Thyroid gland (tissue), 4 donors: ENCODE measurements at regions not wholly inside any gene's neighbourhood (a gene's known extent, or its start where the extent isn't known, plus 50 kb on each side); places are given as distances from the start of the nearest gene placed in this dataset.
A peak's percentile ranks its signal among the peaks of the same experiment; 100 is the strongest.

Experiments
- DNase-seq, 2 donors: peaks; one replicate each; pipeline ENCODE4 v3.0.0-alpha.2; 2019
- H3K27ac ChIP-seq, 3 donors: fragments of 200-600 bp; sonication (generic); 1 replicate in 2 of 3; 2 replicates in 1 of 3; pipeline ENCODE4 v1.5.1; 2016 to 2019; ENCODE audit warnings: mild to moderate bottlenecking in 1 of 3, moderate library complexity in 1 of 3
- H3K27me3 ChIP-seq: fragments of 200-600 bp; sonication (generic); one replicate; pipeline ENCODE4 v1.5.1; 2019
- H3K36me3 ChIP-seq, 2 donors: fragments of 200-600 bp; sonication (generic); one replicate each; pipeline ENCODE4 v1.5.1; 2016 to 2019
- H3K4me1 ChIP-seq, 2 donors: fragments of 200-600 bp; sonication (generic); one replicate each; pipeline ENCODE4 v1.5.1; 2017 to 2019
- H3K4me3 ChIP-seq, 3 donors: fragments of 200-600 bp; sonication (generic); replicated peaks in 1 of 3; 1 replicate in 2 of 3; 2 replicates in 1 of 3; pipeline ENCODE4 v1.5.1; 2016; ENCODE audit warnings: mild to moderate bottlenecking in 1 of 3
- H3K9me3 ChIP-seq: fragments of 200-600 bp; sonication (generic); one replicate; pipeline ENCODE4 v1.5.1; 2017
- POLR2A ChIP-seq, 2 donors: fragments of 450-650 bp; IDR thresholded peaks; one replicate each; pipeline ENCODE4 v1.6.1; 2017; ENCODE audit warnings: antibody characterized with exemption in 2 of 2, mild to moderate bottlenecking in 2 of 2, moderate library complexity in 1 of 2
- WGBS, 2 donors: methylation state at CpG; one replicate each; pipeline ENCODE4 v1.1.5; 2017; 5-methylcytosine and 5-hydroxymethylcytosine counted together
- intact Hi-C: fragments of 100-400 bp; cut with DNase I; formaldehyde crosslinking; loops from one replicate; pipeline ENCODE4 v1.15.1; 2023
- TF ChIP-seq, protein P1 (sequence below), 6 experiments: fragments of 200-600 bp in 3 of 6; fragments of 450-650 bp in 3 of 6; sonication (generic) in 3 of 6; IDR thresholded peaks; one replicate each; pipeline ENCODE4 v1.5.1; 2016 to 2019; ENCODE audit warnings: antibody characterized with exemption in 6 of 6, mild to moderate bottlenecking in 2 of 6, inconsistent platforms in 1 of 6, moderate library complexity in 1 of 6

- 80 to 85% methylated on average over 4 of the region's 4 CpGs for WGBS, 2 donors
- DNase-seq, result no peak
- Histone ChIP-seq H3K9me3 (no peaks in the 10 kb centered on the region), H3K27me3 (no peaks in the 10 kb centered on the region), H3K36me3 (no peaks in the 10 kb centered on the region), H3K4me3 (no peak overlapping the region), H3K27ac (no peak overlapping the region), H3K4me1 (no peaks in the 10 kb centered on the region)
- TF ChIP-seq POLR2A (IDR thresholded peaks at IDR 0.05), result no peak
- TF ChIP-seq, protein P1, sequence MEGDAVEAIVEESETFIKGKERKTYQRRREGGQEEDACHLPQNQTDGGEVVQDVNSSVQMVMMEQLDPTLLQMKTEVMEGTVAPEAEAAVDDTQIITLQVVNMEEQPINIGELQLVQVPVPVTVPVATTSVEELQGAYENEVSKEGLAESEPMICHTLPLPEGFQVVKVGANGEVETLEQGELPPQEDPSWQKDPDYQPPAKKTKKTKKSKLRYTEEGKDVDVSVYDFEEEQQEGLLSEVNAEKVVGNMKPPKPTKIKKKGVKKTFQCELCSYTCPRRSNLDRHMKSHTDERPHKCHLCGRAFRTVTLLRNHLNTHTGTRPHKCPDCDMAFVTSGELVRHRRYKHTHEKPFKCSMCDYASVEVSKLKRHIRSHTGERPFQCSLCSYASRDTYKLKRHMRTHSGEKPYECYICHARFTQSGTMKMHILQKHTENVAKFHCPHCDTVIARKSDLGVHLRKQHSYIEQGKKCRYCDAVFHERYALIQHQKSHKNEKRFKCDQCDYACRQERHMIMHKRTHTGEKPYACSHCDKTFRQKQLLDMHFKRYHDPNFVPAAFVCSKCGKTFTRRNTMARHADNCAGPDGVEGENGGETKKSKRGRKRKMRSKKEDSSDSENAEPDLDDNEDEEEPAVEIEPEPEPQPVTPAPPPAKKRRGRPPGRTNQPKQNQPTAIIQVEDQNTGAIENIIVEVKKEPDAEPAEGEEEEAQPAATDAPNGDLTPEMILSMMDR (IDR thresholded peaks at IDR 0.05), result no peak
- intact Hi-C loops, result no loop called here
Observed at GRCh38 chr9:109959679-109960078, 179.7 kb downstream of the PALM2AKAP2 start.

- Histone ChIP-seq H3K4me1 (peaks cover 1 to 11% of the 10 kb centered on the region in 2 donors), H3K4me3 (no peak overlapping the region), H3K27ac (no peak overlapping the region), H3K36me3 (no peaks in the 10 kb centered on the region), H3K27me3 (no peaks in the 10 kb centered on the region), H3K9me3 (no peaks in the 10 kb centered on the region)
- WGBS, 2 donors, result 74 to 97% methylated on average over 2 of the region's 2 CpGs
- intact Hi-C loops, result no loop called here
- TF ChIP-seq, protein P1 (IDR thresholded peaks at IDR 0.05), result no peak
- no peak for TF ChIP-seq POLR2A (IDR thresholded peaks at IDR 0.05)
- no peak for DNase-seq
Observed at GRCh38 chr9:109961626-109962025, 181.6 kb downstream of the PALM2AKAP2 start.

GRCh38 chr9:109962215-109962614 is 182.2 kb downstream of the PALM2AKAP2 start:
- TF ChIP-seq POLR2A (IDR thresholded peaks at IDR 0.05), result no peak
- TF ChIP-seq, protein P1 (IDR thresholded peaks at IDR 0.05), result no peak
- Histone ChIP-seq H3K9me3 (no peaks in the 10 kb centered on the region), H3K27me3 (no peaks in the 10 kb centered on the region), H3K4me1 (peaks cover 7 to 15% of the 10 kb centered on the region in 2 donors), H3K27ac (no peak overlapping the region), H3K4me3 (no peak overlapping the region), H3K36me3 (no peaks in the 10 kb centered on the region)
- intact Hi-C loops, result no loop called here
- no peak for DNase-seq

DNA sequence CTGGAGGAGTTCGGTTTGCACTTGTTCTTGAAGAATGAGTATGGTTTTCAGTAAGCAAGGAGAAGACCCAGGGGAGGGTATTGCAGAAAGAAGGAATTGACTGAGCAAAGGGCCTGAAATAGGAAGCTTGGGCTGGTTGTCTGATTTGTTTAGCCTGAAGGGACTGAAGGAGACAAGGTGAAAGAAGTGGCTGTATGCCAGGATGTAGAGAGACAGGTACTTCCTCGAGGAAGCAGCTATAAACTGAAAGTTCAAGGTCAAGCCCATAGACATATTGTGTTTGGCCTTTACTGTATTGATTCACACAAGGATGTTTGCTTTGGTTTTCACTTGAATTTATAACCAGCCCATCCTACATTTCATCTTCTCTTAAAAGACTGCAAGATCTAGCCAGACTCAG is 183.1 kb downstream of the PALM2AKAP2 start:
- H3K4me3 ChIP-seq, result no peak overlapping the region
- 30 to 33% methylated on average over 2 of the region's 2 CpGs for WGBS, 2 donors
- no peak for TF ChIP-seq POLR2A (IDR thresholded peaks at IDR 0.05)
- TF ChIP-seq, protein P1 (IDR thresholded peaks at IDR 0.05), result no peak
- peaks cover 13 to 18% of the 10 kb centered on the region in 2 donors for H3K4me1 ChIP-seq
- H3K27me3 ChIP-seq, result no peaks in the 10 kb centered on the region
- H3K36me3 ChIP-seq, result no peaks in the 10 kb centered on the region
- no peak for DNase-seq
- no peaks in the 10 kb centered on the region for H3K9me3 ChIP-seq
- intact Hi-C loops, result no loop called here
- H3K27ac ChIP-seq, result no peak overlapping the region

- no peaks in the 10 kb centered on the region for H3K27me3 ChIP-seq
- H3K9me3 ChIP-seq, result no peaks in the 10 kb centered on the region
- intact Hi-C loops, result no loop called here
- TF ChIP-seq, protein P1 (IDR thresholded peaks at IDR 0.05), result no peak
- TF ChIP-seq POLR2A (IDR thresholded peaks at IDR 0.05), result no peak
- no peaks in the 10 kb centered on the region for H3K36me3 ChIP-seq
- WGBS, 2 donors, result 41% methylated on average over 13 of the region's 13 CpGs
- peaks cover 37 to 47% of the 10 kb centered on the region in 2 donors for H3K4me1 ChIP-seq
- H3K27ac ChIP-seq, result peak overlapping the region; percentile 4 to 54 (median 30)
- H3K4me3 ChIP-seq, result no peak overlapping the region
- peak; percentile 49 to 63 for DNase-seq
Observed at GRCh38 chr9:109966643-109967368, 186.8 kb downstream of the PALM2AKAP2 start.
